Activated naive CD4-positive, alpha-beta T cell treated with anti-CD3 and anti-CD28 coated beads, Interleukin-2, amount 50 U/mL, for 72 hours (primary cell): ENCODE measurements at regions not wholly inside any gene's neighbourhood (a gene's known extent, or its start where the extent isn't known, plus 50 kb on each side); places are given as distances from the start of the nearest gene placed in this dataset.
A peak's percentile ranks its signal among the peaks of the same experiment; 100 is the strongest.

Experiments used
- ATAC-seq, 2 donors: fragments of 150-1000 bp; cut with Tn5 transposase; 2 replicates each; pipeline ENCODE4 v1.10.0; 2021; ENCODE audit warnings: mild to moderate bottlenecking in 2 of 2, moderate library complexity in 2 of 2
- DNase-seq, 2 donors: peaks; one replicate each; pipeline ENCODE4 v3.0.0; 2021 to 2022; ENCODE audit warnings: low spot score in 2 of 2
- H3K27ac Mint-ChIP-seq, 2 donors: one replicate each; pipeline ENCODE4 v1.8.0; 2022; ENCODE audit warnings: mild to moderate bottlenecking in 2 of 2, mixed read lengths in 2 of 2
- H3K36me3 Mint-ChIP-seq, 2 donors: one replicate each; pipeline ENCODE4 v1.8.0; 2022; ENCODE audit warnings: mixed read lengths in 2 of 2
- H3K9me3 Mint-ChIP-seq, 2 donors: one replicate each; pipeline ENCODE4 v1.8.0; 2022; ENCODE audit warnings: mixed read lengths in 2 of 2

GRCh38 chr19:27774337-27774736 lies 1438.6 kb downstream of the UQCRFS1 start:
- Mint-ChIP-seq H3K36me3 (peaks cover 93 to 100% of the 10 kb centered on the region in 2 donors), H3K9me3 (peaks cover 89 to 92% of the 10 kb centered on the region in 2 donors), H3K27ac (no peak overlapping the region)
- ATAC-seq (no peak), DNase-seq (peak in 1 of 2 donors; percentile 35)

GRCh38 chr19:27773318-27774094 lies 1439.4 kb downstream of the UQCRFS1 start:
- Mint-ChIP-seq H3K9me3 (peaks cover 89 to 93% of the 10 kb centered on the region in 2 donors), H3K27ac (no peak overlapping the region), H3K36me3 (peaks cover 93 to 100% of the 10 kb centered on the region in 2 donors)
- no peak for ATAC-seq
- DNase-seq = no peak

DNA sequence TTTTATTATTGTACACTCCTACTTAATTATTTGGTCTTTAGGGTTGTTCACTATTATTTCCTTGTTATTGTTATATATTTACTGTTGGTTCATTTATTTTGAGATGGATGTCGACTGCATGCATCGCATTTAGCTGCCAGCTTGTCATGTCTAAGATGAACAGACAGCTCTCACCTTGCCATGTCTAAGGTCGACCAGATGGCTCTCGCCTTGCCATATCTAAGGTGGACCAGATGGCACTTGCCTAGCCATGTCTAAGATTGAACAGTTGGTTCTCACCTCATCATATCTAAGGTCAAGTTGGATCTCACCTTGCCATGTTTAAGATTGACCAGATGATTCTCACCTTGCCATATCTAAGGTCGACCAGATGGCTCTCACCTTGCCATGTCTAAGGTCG lies 1440.9 kb downstream of the UQCRFS1 start:
- no peak overlapping the region for H3K27ac Mint-ChIP-seq
- peaks cover 78 to 86% of the 10 kb centered on the region in 2 donors for H3K9me3 Mint-ChIP-seq
- ATAC-seq (no peak), DNase-seq (no peak)
- H3K36me3 Mint-ChIP-seq = peaks cover 80 to 98% of the 10 kb centered on the region in 2 donors

DNA sequence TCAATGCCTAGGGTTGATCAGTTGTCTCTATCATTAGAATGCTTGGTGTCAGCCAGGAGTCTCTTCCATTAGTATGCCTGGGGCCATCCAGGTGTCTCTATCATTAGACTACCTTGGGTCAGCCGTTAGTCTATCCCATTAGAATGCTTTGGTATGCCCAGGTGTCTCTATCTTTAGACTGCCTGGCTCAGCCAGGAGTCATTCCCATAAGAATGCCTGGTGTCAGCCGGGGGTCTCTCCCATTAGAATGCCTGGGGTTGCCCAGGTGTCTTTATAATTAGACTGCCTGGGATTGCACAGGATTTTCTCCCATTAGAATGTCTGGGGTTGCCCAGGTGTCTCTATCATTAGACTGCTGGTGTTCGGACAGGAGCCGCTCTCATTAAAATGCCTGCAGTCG lies 1442.9 kb downstream of the UQCRFS1 start:
- H3K36me3 Mint-ChIP-seq = peaks cover 64 to 98% of the 10 kb centered on the region in 2 donors
- DNase-seq (no peak), ATAC-seq (no peak)
- H3K27ac Mint-ChIP-seq = no peak overlapping the region
- H3K9me3 Mint-ChIP-seq = peaks cover 76 to 86% of the 10 kb centered on the region in 2 donors

DNA sequence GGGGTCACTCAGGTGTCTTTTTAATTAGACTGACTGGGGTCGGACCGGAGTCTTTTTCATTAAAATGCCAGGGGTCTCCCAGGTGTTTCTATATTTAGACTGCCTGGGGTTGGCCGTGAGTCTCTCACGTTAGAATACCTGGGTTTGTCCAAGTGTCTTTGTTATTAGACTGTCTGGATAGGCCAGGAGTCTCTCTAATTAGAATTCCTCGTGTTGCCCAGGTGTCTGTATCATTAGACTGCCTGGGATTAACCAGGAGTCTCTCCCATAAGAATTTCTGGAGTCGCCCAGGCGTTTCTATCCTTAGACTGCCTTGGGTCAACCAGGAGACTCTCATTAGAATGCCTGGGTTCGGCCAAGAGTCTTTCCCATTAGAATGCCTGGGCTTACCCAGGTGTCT lies 1445.7 kb downstream of the UQCRFS1 start:
- Mint-ChIP-seq H3K27ac (no peak overlapping the region), H3K36me3 (peaks cover 55 to 96% of the 10 kb centered on the region in 2 donors), H3K9me3 (peaks cover 74 to 87% of the 10 kb centered on the region in 2 donors)
- DNase-seq (no peak), ATAC-seq (no peak)

- Mint-ChIP-seq H3K9me3 (peaks cover 72 to 78% of the 10 kb centered on the region in 2 donors), H3K36me3 (peaks cover 53 to 85% of the 10 kb centered on the region in 2 donors), H3K27ac (no peak overlapping the region)
- DNase-seq (no peak), ATAC-seq (no peak)
These were observed 1446.8 kb downstream of the UQCRFS1 start for GRCh38 chr19:27765912-27766725.

- Mint-ChIP-seq H3K27ac (no peak overlapping the region), H3K36me3 (peaks cover 56 to 77% of the 10 kb centered on the region in 2 donors), H3K9me3 (peaks cover 72% of the 10 kb centered on the region in 2 donors)
- no peak for DNase-seq
- no peak for ATAC-seq
These were observed 1447.6 kb downstream of the UQCRFS1 start for GRCh38 chr19:27765397-27765796.

DNA sequence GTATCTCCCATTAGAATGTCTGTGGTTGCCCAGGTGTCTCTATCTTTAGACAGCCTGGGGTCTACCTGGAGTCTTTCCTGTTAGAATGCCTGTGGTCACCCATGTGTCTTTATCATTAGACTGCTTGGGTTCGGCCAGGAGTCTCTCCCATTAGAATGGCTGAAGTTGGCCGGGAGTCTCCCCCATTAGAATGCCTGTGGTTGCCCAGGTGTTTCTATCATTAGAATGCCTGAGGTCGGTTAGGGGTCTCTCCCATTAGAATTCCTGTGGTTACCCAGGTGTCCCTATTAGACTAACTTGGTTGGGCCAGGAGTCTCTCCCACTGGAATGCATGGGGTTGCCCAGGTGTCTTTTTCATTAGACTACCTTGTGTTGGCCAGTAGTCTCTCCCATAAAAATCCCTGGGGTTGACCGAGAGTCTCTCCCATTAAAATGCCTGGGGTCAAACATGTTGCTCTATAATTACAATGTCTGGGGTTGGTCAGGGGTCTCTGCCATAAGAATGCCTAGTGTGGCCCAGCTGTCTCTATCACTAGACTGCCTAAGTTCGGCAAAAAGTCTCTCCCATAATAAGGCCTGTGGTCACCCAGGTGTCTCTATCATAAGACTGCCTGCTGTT lies 1448.7 kb downstream of the UQCRFS1 start:
- Mint-ChIP-seq H3K36me3 (peaks cover 49 to 68% of the 10 kb centered on the region in 2 donors), H3K9me3 (peaks cover 63% of the 10 kb centered on the region in 2 donors), H3K27ac (no peak overlapping the region)
- ATAC-seq = no peak
- DNase-seq = no peak

DNA sequence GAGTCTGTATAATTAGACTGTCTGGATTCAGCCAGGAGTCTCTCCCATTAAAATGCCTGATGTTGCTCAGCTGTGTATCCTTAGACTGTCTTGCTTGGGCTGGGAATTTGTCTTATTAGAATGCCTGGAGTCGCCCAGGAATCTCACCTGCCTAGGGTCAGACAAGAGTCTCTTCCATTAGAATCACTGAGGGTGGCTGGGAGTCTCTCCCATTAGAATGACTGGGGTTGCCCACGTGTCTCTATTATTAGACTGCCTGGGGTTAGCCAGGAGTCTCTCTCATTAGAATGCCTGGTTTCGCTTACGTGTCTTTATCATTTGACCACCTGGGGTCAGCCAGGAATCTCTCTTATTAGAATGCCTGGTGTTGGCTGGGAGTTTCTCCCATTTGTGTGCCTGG lies 1450.0 kb downstream of the UQCRFS1 start:
- Mint-ChIP-seq H3K27ac (no peak overlapping the region), H3K36me3 (peaks cover 42 to 67% of the 10 kb centered on the region in 2 donors), H3K9me3 (peaks cover 54 to 72% of the 10 kb centered on the region in 2 donors)
- no peak for ATAC-seq
- DNase-seq = no peak

DNA sequence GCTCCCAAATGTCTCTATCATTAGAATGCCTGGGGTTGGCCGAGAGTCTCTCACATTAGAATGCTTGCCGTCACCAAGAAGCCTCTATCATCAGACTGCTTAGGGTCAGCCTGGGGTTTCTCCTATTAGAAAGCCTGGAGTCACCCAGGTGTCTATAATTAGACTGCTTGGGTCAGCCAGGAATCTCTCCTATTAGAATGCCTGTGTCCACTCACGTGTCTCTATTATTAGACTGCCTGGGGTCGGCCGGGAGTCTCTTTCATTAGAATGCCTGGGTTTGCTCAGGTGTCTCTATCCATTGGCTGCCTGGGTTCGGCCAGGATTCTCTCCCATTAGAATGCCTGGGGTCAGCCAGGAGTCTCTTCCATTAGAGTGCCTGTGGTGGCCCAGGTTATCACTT lies 1453.1 kb downstream of the UQCRFS1 start:
- H3K9me3 Mint-ChIP-seq = peaks cover 38 to 71% of the 10 kb centered on the region in 2 donors
- ATAC-seq = no peak

GRCh38 chr19:27758626-27759505 lies 1454.1 kb downstream of the UQCRFS1 start:
- DNase-seq (no peak), ATAC-seq (no peak)
- Mint-ChIP-seq H3K27ac (no peak overlapping the region), H3K36me3 (peaks cover 37 to 44% of the 10 kb centered on the region in 2 donors), H3K9me3 (peaks cover 32 to 71% of the 10 kb centered on the region in 2 donors)

More for the DNA sequence above, 1453.1 kb downstream of the UQCRFS1 start:
- Mint-ChIP-seq H3K36me3 (peaks cover 40 to 43% of the 10 kb centered on the region in 2 donors), H3K27ac (no peak overlapping the region)
- DNase-seq = no peak

- DNase-seq (no peak), ATAC-seq (no peak)
- Mint-ChIP-seq H3K36me3 (peaks cover 21 to 23% of the 10 kb centered on the region in 2 donors), H3K9me3 (peaks cover 13 to 53% of the 10 kb centered on the region in 2 donors), H3K27ac (no peak overlapping the region)
These were observed 1458.3 kb downstream of the UQCRFS1 start for GRCh38 chr19:27754700-27755099.

GRCh38 chr19:27753622-27754021 lies 1459.3 kb downstream of the UQCRFS1 start:
- Mint-ChIP-seq H3K9me3 (peaks cover 8 to 45% of the 10 kb centered on the region in 2 donors), H3K27ac (no peak overlapping the region), H3K36me3 (peaks cover 16% of the 10 kb centered on the region in 2 donors)
- ATAC-seq = no peak
- no peak for DNase-seq

GRCh38 chr19:27752530-27753184 lies 1460.3 kb downstream of the UQCRFS1 start:
- H3K27ac Mint-ChIP-seq = peak overlapping the region in 1 of 2 donors; percentile 69
- ATAC-seq (no peak), DNase-seq (no peak)
- H3K9me3 Mint-ChIP-seq = peaks cover 8 to 38% of the 10 kb centered on the region in 2 donors
- H3K36me3 Mint-ChIP-seq = peaks cover 8 to 16% of the 10 kb centered on the region in 2 donors

GRCh38 chr19:27751044-27751391 lies 1461.9 kb downstream of the UQCRFS1 start:
- ATAC-seq = no peak
- Mint-ChIP-seq H3K9me3 (peaks cover 6 to 34% of the 10 kb centered on the region in 2 donors), H3K27ac (no peak overlapping the region), H3K36me3 (peaks cover 10 to 17% of the 10 kb centered on the region in 2 donors)
- DNase-seq = no peak
